ENCODE measurements at regions not wholly inside any gene's neighbourhood (a gene's known extent, or its start where the extent isn't known, plus 50 kb on each side); places are given as distances from the start of the nearest gene placed in this dataset.

GRCh38 chr3:1962396-1963088 is 136.1 kb upstream of the CNTN4 start:
- 70% methylated on average over 8 of the region's 8 CpGs for WGBS (ENCODE audit: insufficient coverage, low coverage, low lambda C conversion rate, missing lambda C conversion rate)
- no peaks in the 10 kb centered on the region for H3K4me1 ChIP-seq
- DNase-seq (no peak), ATAC-seq (no peak)
- H3K4me3 ChIP-seq = no peak overlapping the region
- no peaks in the 10 kb centered on the region for H3K27me3 ChIP-seq
- no peaks in the 10 kb centered on the region for H3K36me3 ChIP-seq
- no peaks in the 10 kb centered on the region for H3K9me3 ChIP-seq
- no peak overlapping the region for H3K27ac ChIP-seq
- intact Hi-C loops (cut with DNase I) = no loop called here
- TF ChIP-seq POLR2A (IDR thresholded peaks at IDR 0.05) (no peak), CTCF (IDR thresholded peaks at IDR 0.05) (no peak)

- no peaks in the 10 kb centered on the region for H3K9me3 ChIP-seq
- H3K27me3 ChIP-seq = no peaks in the 10 kb centered on the region
- DNase-seq = no peak
- TF ChIP-seq CTCF (IDR thresholded peaks at IDR 0.05) (no peak), POLR2A (IDR thresholded peaks at IDR 0.05) (no peak)
- H3K36me3 ChIP-seq = no peaks in the 10 kb centered on the region
- no peak for ATAC-seq
- no peak overlapping the region for H3K27ac ChIP-seq
- intact Hi-C loops (cut with DNase I) = no loop called here
- 26% methylated on average over 3 of the region's 3 CpGs for WGBS (ENCODE audit: insufficient coverage, low coverage, low lambda C conversion rate, missing lambda C conversion rate)
- no peaks in the 10 kb centered on the region for H3K4me1 ChIP-seq
- no peak overlapping the region for H3K4me3 ChIP-seq
Observed at GRCh38 chr3:1963896-1964295, 134.8 kb upstream of the CNTN4 start.

- no peak for ATAC-seq
- DNase-seq = no peak
- intact Hi-C loops (cut with DNase I) = no loop called here
- Histone ChIP-seq H3K4me1 (no peaks in the 10 kb centered on the region), H3K9me3 (no peaks in the 10 kb centered on the region), H3K36me3 (no peaks in the 10 kb centered on the region), H3K27me3 (no peaks in the 10 kb centered on the region), H3K4me3 (no peak overlapping the region), H3K27ac (no peak overlapping the region)
- 61% methylated on average over 2 of the region's 2 CpGs for WGBS (ENCODE audit: insufficient coverage, low coverage, low lambda C conversion rate, missing lambda C conversion rate)
- TF ChIP-seq CTCF (IDR thresholded peaks at IDR 0.05) (no peak), POLR2A (IDR thresholded peaks at IDR 0.05) (no peak)
Observed at GRCh38 chr3:1967525-1967924, 131.1 kb upstream of the CNTN4 start.

- 14% methylated on average over 2 of the region's 2 CpGs for WGBS (ENCODE audit: insufficient coverage, low coverage, low lambda C conversion rate, missing lambda C conversion rate)
- H3K36me3 ChIP-seq = no peaks in the 10 kb centered on the region
- DNase-seq = no peak
- H3K4me1 ChIP-seq = no peaks in the 10 kb centered on the region
- intact Hi-C loops (cut with DNase I) = no loop called here
- H3K27me3 ChIP-seq = no peaks in the 10 kb centered on the region
- H3K27ac ChIP-seq = no peak overlapping the region
- no peak overlapping the region for H3K4me3 ChIP-seq
- no peaks in the 10 kb centered on the region for H3K9me3 ChIP-seq
- ATAC-seq = no peak
- TF ChIP-seq CTCF (IDR thresholded peaks at IDR 0.05) (no peak), POLR2A (IDR thresholded peaks at IDR 0.05) (no peak)
Observed at GRCh38 chr3:1969281-1969680, 129.4 kb upstream of the CNTN4 start.

- H3K27ac ChIP-seq = no peak overlapping the region
- TF ChIP-seq POLR2A (IDR thresholded peaks at IDR 0.05) (no peak), CTCF (IDR thresholded peaks at IDR 0.05) (no peak)
- intact Hi-C loops (cut with DNase I) = no loop called here
Observed at GRCh38 chr3:1971780-1972179, 126.9 kb upstream of the CNTN4 start.

More at GRCh38 chr3:1971780-1972179, 126.9 kb upstream of the CNTN4 start:
- H3K27me3 ChIP-seq = no peaks in the 10 kb centered on the region
- no peaks in the 10 kb centered on the region for H3K4me1 ChIP-seq
- DNase-seq = no peak
- H3K4me3 ChIP-seq = no peak overlapping the region
- H3K36me3 ChIP-seq = no peaks in the 10 kb centered on the region
- no peaks in the 10 kb centered on the region for H3K9me3 ChIP-seq
- 17% methylated on average over 1 of the region's 1 CpG for WGBS (ENCODE audit: insufficient coverage, low coverage, low lambda C conversion rate, missing lambda C conversion rate)
- no peak for ATAC-seq

Measured in right lobe of liver (tissue), 6 donors.